GM19397 (cell line): ENCODE measurements at regions not wholly inside any gene's neighbourhood (a gene's known extent, or its start where the extent isn't known, plus 50 kb on each side); places are given as distances from the start of the nearest gene placed in this dataset.
"Not testable (repeated sequence)": the region's sequence is repeated elsewhere in the genome, so short reads cannot be mapped to it uniquely, and the experiment has no call there.

Experiments used
- ATAC-seq: cut with Tn5 transposase; IDR thresholded peaks from one replicate; pipeline ENCODE4 v1.9.1; 2021; ENCODE audit warnings: mild to moderate bottlenecking, moderate library complexity; ENCODE audit not compliant: unreplicated experiment

DNA sequence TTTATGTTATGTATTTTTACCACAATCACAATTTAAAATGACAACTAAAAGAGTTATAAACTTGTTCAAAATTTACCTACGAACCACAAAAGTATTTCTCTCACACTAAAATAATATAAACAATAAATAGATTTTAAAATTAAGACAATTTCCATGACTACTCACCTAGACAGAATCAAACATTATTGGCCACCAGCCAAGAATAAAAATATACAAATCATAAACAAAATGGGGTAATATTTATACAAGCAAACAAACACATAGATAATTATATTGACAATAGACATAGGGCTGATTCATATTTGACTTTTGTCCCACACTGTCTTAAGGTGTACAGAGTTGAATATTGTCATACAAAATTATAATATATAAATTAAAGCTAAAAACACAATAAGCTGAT, 119.6 kb upstream of the ZNF92 start:
- no peak for ATAC-seq

DNA sequence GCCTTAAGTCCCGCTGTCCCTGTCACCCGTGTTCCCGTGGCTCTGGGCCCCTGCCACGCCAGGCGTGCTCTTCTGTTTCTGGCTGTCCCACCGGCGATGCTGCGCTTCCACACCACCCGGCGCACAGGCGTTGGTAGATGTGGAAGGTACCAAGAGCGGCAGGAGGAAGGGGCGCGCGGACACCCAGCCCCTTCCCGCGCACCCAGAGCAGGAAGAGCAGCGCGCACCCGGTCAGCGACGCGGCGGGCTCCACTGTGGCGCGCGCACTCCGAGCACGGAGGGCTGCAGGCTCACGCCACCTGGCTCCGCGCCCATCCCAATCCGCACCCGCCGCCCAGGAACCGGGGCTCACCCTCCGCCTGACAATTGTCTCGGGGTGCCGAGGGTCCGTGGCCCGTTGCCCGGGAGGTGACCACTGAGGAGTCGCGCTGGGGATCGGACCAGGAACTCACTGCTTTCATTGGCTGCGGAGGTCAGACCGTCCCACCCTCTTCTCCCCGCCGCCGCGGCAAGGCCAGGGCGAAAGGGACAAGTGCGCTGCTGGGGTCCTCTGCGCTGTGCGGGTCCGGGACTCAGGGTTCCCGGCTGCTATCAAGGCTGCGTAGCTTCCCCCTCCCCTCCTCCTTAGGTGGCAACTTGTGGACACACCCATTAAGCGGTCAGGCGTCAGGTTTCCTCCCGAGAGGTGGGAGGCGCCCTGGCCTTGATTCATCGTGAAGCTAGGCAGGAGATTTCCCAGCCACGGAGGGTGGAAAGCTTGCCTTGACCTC, 121.6 kb upstream of the ZNF92 start:
- ATAC-seq = peak; percentile 85

DNA sequence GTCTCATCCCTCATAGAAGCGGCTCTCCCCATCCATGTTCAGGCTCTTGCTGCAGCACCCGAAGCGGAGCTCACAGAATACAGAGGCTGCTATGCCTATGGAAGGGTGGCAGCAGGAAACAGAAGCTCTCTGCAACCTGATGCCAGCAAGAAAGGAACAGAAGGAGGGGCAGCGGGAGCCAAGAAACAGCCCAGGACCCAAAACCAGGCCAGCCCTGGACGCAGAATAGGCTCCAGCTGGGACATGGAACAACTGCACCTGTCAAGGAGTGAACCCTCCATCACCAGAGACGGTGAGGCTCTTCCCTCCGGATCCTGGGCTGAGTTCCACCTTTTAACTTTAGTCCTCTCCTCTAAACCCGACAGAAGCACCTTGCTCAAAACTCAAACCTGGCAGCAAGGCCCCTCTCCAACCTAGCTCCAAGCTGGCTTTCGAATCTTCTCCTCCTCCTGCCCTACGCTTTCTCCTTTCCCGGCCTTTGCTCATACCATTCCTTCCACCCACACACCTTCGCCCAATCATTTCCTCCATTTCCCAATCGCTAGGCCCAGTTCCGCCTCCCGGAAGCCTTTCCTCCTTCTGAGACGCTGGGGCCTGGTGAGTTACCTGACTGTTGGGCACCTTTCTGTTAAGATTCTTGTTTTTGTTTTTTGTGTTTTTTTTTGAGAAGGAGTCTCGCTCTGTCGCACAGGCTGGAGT, 122.8 kb upstream of the ZNF92 start:
- no peak for ATAC-seq

- no peak for ATAC-seq
Measured at GRCh38 chr7:65250216-65250615, 123.4 kb upstream of the ZNF92 start.

DNA sequence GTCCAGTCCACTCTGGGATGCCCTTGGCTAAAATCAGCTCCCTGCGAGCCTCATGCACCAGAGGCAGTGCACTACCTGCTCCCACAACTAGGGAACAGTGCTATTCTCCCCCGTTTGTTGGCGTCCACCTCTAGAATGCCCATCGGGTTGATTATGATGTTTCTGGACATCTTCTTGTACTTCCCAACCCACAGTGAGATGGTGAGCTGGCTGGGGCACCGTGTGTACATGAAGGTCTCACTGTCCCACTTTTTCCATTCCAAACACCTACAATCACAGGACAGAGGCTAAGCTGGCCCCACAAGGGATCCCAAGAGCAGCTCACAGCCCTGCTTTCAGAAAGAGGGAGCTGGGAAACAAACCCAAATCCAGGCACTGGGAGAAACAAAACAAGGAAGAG, 126.2 kb upstream of the ZNF92 start:
- no peak for ATAC-seq

DNA sequence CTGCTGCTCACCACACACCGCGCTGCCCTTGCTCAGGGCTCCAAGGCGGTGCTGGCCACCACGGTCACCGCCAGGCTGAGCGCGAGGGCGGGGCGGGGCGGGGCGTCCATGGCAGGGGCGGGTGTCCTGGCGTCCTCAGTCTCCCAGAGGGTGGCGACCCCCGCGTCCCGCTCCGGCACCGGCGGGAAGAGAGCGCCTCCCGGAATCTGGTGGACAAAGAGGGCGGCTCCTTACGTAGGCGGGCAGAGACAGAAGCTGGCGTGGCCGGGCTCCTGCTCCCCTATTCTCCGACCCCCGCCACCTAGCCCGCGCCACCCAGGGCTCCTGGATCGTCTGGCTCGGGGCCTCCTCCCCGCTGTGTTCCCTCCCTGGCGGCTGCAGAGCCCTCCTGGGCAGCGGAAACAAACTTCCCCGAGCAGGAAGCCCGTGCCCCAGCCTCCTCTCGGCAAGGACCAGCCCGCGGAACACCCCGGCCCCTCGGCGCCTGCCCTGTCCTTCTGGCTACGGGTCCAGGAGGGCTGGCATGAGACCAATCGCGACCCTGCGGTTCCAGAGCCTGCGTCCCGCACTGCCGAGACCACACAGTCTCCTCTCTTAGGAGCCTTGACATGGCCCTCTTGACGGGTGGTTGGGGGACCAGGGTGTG, 133.8 kb upstream of the ZNF92 start:
- ATAC-seq = no peak

GRCh38 chr7:65239324-65239706, 134.3 kb upstream of the ZNF92 start:
- no peak for ATAC-seq

GRCh38 chr7:65238785-65239184, 134.9 kb upstream of the ZNF92 start:
- no peak for ATAC-seq

DNA sequence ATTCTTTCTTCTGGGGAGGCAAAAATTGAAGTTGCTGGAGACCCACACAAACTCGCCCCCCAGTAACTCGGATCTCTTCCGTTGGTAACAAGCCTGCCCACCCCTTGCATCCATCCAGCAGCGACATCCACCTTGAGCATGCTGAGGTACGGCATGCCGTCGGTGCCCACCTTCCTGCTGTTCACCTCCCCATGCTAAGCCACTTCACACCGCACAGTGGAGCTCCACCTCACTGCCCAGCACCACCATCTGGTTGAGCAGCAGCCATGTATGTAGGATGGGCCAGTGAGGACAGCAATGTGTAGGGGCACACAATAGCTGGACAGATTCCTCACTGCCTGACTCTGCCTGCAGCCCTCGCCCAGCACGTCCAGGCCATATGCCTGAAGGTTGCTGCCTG, 138.1 kb upstream of the ZNF92 start:
- ATAC-seq = no peak

- no peak for ATAC-seq
Measured at GRCh38 chr7:65233409-65234034, 140.1 kb upstream of the ZNF92 start.

- no peak for ATAC-seq
Measured at GRCh38 chr7:65230231-65230630, 143.4 kb upstream of the ZNF92 start.

GRCh38 chr7:65225422-65226006, 148.1 kb upstream of the ZNF92 start:
- ATAC-seq = no peak

DNA sequence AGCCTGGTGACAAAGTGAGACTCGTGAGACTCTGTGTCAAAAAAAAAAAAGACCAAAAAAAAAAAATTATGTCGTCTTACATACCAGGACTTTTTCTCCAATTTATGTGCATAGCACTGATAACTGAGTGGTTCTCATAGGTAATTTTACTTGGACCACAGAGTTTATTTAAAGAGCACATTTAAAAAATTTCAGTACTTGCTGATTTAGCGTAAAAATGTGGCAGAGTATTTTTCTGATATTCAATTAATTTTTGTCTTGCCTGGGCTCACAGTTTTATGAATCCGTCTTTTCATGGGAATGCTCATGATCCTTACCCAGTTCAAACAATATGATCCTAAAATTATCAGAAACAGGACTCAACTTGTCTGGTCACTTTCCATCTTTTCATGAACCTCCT, 151.0 kb upstream of the ZNF92 start:
- ATAC-seq = no peak

DNA sequence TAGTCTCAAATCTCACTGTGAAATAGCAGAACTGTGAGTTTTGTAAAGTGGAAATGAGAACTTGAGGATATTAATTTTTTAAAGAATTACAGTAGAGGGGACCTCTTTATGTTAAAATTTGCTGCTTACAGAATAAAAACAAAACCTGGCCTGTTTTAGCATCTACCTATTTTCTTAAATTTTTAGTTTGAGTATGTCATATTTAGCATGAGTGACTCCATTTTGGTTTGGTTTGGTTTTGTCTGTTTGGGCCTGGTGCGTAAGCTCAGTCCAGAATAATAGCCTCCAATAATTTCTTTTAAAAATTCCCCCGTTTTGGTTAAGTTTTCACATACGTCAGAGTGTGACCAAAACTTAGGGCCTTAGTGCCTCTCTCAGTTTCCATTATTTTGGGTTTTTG, 152.0 kb upstream of the ZNF92 start:
- ATAC-seq = no peak

- no peak for ATAC-seq
Measured at GRCh38 chr7:65219623-65220022, 154.0 kb upstream of the ZNF92 start.

GRCh38 chr7:65216469-65216868, 157.2 kb upstream of the ZNF92 start:
- peak; percentile 79 for ATAC-seq

GRCh38 chr7:65213260-65213659, 160.4 kb upstream of the ZNF92 start:
- ATAC-seq = not testable (repeated sequence)

DNA sequence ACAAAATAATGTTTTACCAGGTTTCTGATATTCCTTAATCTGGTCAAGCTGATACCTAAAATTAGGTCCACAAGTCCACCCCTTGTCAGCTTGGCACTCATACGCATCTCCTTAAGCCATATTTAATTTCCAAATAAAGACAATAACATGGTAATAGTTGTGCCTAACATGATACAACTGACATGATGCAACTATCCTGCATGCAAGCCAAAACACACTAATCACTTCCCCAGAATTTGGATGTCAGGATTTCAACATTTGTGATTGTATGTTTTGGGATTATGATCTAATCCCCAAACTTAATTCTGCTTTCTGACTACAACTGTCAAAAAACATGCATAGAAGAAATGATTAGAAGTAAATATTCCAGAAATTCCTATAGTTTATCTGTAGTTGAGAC, 174.4 kb upstream of the ZNF92 start:
- not testable (repeated sequence) for ATAC-seq

DNA sequence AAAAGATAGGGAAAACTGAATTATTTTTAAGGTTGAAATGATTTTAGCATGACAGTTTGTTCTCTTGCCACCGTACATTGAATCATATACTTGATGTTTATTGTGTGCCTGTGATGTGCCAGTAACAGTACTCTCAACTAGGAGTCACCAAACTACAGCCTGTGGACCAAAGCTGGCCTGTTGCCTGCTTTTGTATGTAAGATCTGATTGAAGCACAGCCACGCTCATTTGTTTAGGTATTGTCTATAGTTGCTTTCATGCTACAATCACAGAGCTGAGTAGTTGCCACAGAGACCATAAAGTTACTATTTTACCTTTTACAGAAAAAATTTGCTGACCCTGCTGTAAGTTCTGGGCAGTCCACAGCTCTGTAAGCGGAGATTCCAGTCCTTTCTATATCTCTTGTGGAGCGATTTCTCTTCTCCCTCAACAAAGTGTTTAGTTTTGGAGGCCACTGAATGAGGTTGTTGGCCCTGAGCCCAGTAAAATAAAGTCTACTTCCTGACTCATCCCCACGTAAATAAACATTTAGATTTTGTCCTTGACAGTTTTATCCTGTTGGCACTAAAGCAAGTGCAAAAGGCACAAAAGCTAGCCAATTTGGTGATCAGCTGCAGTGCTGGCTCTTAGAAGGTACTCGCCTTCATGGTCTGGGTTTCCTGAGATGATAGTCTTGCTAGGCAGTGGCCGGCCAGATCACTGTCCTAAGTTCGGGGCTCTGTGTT, 180.2 kb upstream of the ZNF92 start:
- ATAC-seq = not testable (repeated sequence)

GRCh38 chr7:65177041-65177440, 170.6 kb upstream of the ERV3-1 start:
- not testable (repeated sequence) for ATAC-seq

- ATAC-seq = not testable (repeated sequence)
Measured at GRCh38 chr7:65150105-65150504, 143.6 kb upstream of the ERV3-1 start.
